H9 (cell line): ENCODE measurements at regions not wholly inside any gene's neighbourhood (a gene's known extent, or its start where the extent isn't known, plus 50 kb on each side); places are given as distances from the start of the nearest gene placed in this dataset.

ENCODE experiments used
- DNase-seq: peaks from one replicate; pipeline ENCODE4 v3.0.0-alpha.2; 2017
- H2AFZ ChIP-seq: one replicate; pipeline ENCODE4 v1.6.1; 2013; ENCODE audit warnings: mild to moderate bottlenecking, low read length, control low read depth, moderate library complexity
- H2AK5ac ChIP-seq: 2 replicates; pipeline ENCODE4 v1.6.1; 2013; ENCODE audit warnings: low read length, control low read depth, mixed read lengths; ENCODE audit not compliant: insufficient read length
- H2BK120ac ChIP-seq: one replicate; pipeline ENCODE4 v1.6.1; 2013; ENCODE audit warnings: low read depth, mild to moderate bottlenecking, low read length, control low read depth, inconsistent platforms; ENCODE audit not compliant: poor library complexity, severe bottlenecking
- H2BK12ac ChIP-seq: 2 replicates; pipeline ENCODE4 v1.6.1; 2013; ENCODE audit warnings: low read length, control low read depth, mixed read lengths, low read depth; ENCODE audit not compliant: insufficient read length
- H2BK15ac ChIP-seq: 2 replicates; pipeline ENCODE4 v1.6.1; 2013; ENCODE audit warnings: low read depth, low read length, control low read depth
- H2BK20ac ChIP-seq: one replicate; pipeline ENCODE4 v1.6.1; 2013; ENCODE audit warnings: low read depth, mild to moderate bottlenecking, low read length, control low read depth, inconsistent platforms; ENCODE audit not compliant: poor library complexity, severe bottlenecking
- H2BK5ac ChIP-seq: 2 replicates; pipeline ENCODE4 v1.6.1; 2013; ENCODE audit warnings: low read length, control low read depth, mixed read lengths; ENCODE audit not compliant: insufficient read length
- H3K14ac ChIP-seq: 2 replicates; pipeline ENCODE4 v1.6.1; 2013; ENCODE audit warnings: low read length, control low read depth; ENCODE audit not compliant: insufficient read depth
- H3K18ac ChIP-seq: 2 replicates; pipeline ENCODE4 v1.6.1; 2013; ENCODE audit warnings: low read depth, mild to moderate bottlenecking, mixed read lengths, low read length, control low read depth; ENCODE audit not compliant: insufficient read length
- H3K23ac ChIP-seq: 2 replicates; pipeline ENCODE4 v1.6.1; 2013; ENCODE audit warnings: low read length, control low read depth, mixed read lengths, low read depth; ENCODE audit not compliant: insufficient read length
- H3K23me2 ChIP-seq: 2 replicates; pipeline ENCODE4 v1.6.1; 2013; ENCODE audit warnings: low read depth, mild to moderate bottlenecking, mixed read lengths, low read length, control low read depth; ENCODE audit not compliant: insufficient read length, poor library complexity, severe bottlenecking
- H3K27ac ChIP-seq: 2 replicates; pipeline ENCODE4 v1.5.1; 2013; ENCODE audit warnings: low read length, control low read depth, mixed read lengths, low read depth; ENCODE audit not compliant: insufficient read length
- H3K27me3 ChIP-seq: 2 replicates; pipeline ENCODE4 v1.6.1; 2013; ENCODE audit warnings: low read length, control low read depth, inconsistent platforms; ENCODE audit not compliant: insufficient read depth
- H3K4ac ChIP-seq: 2 replicates; pipeline ENCODE4 v1.6.1; 2013; ENCODE audit warnings: low read depth, mild to moderate bottlenecking, control low read depth, inconsistent platforms, low read length, moderate library complexity
- H3K4me1 ChIP-seq: 2 replicates; pipeline ENCODE4 v1.6.1; 2013; ENCODE audit warnings: low read length, control low read depth, inconsistent platforms; ENCODE audit not compliant: insufficient read depth
- H3K4me2 ChIP-seq: 2 replicates; pipeline ENCODE4 v1.6.1; 2013; ENCODE audit warnings: low read length, control low read depth, mixed read lengths; ENCODE audit not compliant: insufficient read length, insufficient read depth
- H3K56ac ChIP-seq: 2 replicates; pipeline ENCODE4 v1.6.1; 2013; ENCODE audit warnings: low read depth, mild to moderate bottlenecking, mixed read lengths, low read length, control low read depth; ENCODE audit not compliant: insufficient read length
- H3K79me1 ChIP-seq: 2 replicates; pipeline ENCODE4 v1.6.1; 2013; ENCODE audit warnings: low read depth, mild to moderate bottlenecking, moderate library complexity, low read length, control low read depth, inconsistent platforms; ENCODE audit not compliant: insufficient read depth, poor library complexity, severe bottlenecking
- H3K79me2 ChIP-seq: 2 replicates; pipeline ENCODE4 v1.6.1; 2013; ENCODE audit warnings: low read length, control low read depth, inconsistent platforms; ENCODE audit not compliant: insufficient read depth
- H3K9ac ChIP-seq: 2 replicates; pipeline ENCODE4 v1.6.1; 2013; ENCODE audit warnings: low read length, control low read depth, mixed read lengths; ENCODE audit not compliant: insufficient read length; ENCODE audit errors: extremely low read depth
- H3K9me3 ChIP-seq: one replicate; pipeline ENCODE4 v1.6.1; 2013; ENCODE audit warnings: low read depth, low read length, inconsistent platforms; ENCODE audit not compliant: control insufficient read depth
- H3T11ph ChIP-seq: one replicate; pipeline ENCODE4 v1.6.1; 2013; ENCODE audit warnings: mild to moderate bottlenecking, low read length, control low read depth, inconsistent platforms
- H4K20me1 ChIP-seq: one replicate; pipeline ENCODE4 v1.6.1; 2013; ENCODE audit not compliant: control insufficient read depth, insufficient read length, insufficient read depth
- H4K5ac ChIP-seq: 2 replicates; pipeline ENCODE4 v1.6.1; 2013; ENCODE audit warnings: low read depth, mild to moderate bottlenecking, mixed read lengths, low read length, control low read depth; ENCODE audit not compliant: insufficient read length
- H4K8ac ChIP-seq: replicated peaks from 2 replicates; pipeline ENCODE4 v1.6.1; 2013; ENCODE audit warnings: low read length, control low read depth, mixed read lengths, low read depth; ENCODE audit not compliant: insufficient read length
- H4K91ac ChIP-seq: 2 replicates; pipeline ENCODE4 v1.6.1; 2013; ENCODE audit warnings: low read depth, mild to moderate bottlenecking, moderate library complexity, mixed read lengths, low read length, control low read depth; ENCODE audit not compliant: insufficient read length
- H3K27ac Mint-ChIP-seq, 3 experiments: 2 replicates in 2 of 3; 3 replicates in 1 of 3; pipeline ENCODE4 v1.8.0; 2020 to 2021; ENCODE audit warnings: mixed read lengths in 3 of 3, mild to moderate bottlenecking in 1 of 3, moderate library complexity in 1 of 3
- H3K27me3 Mint-ChIP-seq: 2 replicates; pipeline ENCODE4 v1.8.0; 2021; ENCODE audit warnings: low read depth, mild to moderate bottlenecking, moderate library complexity, mixed read lengths
- H3K36me3 Mint-ChIP-seq, 3 experiments: 2 replicates in 2 of 3; 3 replicates in 1 of 3; pipeline ENCODE4 v1.8.0; 2020 to 2021; ENCODE audit warnings: low read depth in 3 of 3, mixed read lengths in 3 of 3; ENCODE audit not compliant: insufficient read depth in 1 of 3
- H3K4me1 Mint-ChIP-seq, 2 experiments: 2 replicates each; pipeline ENCODE4 v1.8.0; 2020; ENCODE audit warnings: mixed read lengths in 2 of 2
- H3K4me3 Mint-ChIP-seq, 2 experiments: 2 replicates in 1 of 2; 3 replicates in 1 of 2; pipeline ENCODE4 v1.8.0; 2020 to 2021; ENCODE audit warnings: mild to moderate bottlenecking in 2 of 2, mixed read lengths in 2 of 2, moderate library complexity in 1 of 2
- H3K9me3 Mint-ChIP-seq, 2 experiments: 2 replicates in 1 of 2; 3 replicates in 1 of 2; pipeline ENCODE4 v1.8.0; 2020; ENCODE audit warnings: mild to moderate bottlenecking in 2 of 2, mixed read lengths in 2 of 2, moderate library complexity in 1 of 2
- WGBS: extraction: QIAGEN DNeasy Blood & Tissue Kit; methylation state at CpG from one replicate; pipeline ENCODE4 v1.1.7; 2013; ENCODE audit warnings: missing lambda C conversion rate, low lambda C conversion rate, mixed read lengths; ENCODE audit not compliant: insufficient read length; ENCODE audit errors: extremely low coverage; 5-methylcytosine and 5-hydroxymethylcytosine counted together
- TF ChIP-seq, protein P1 (sequence below): fragments of 200-600 bp; sonication (generic); conservative IDR thresholded peaks from 3 replicates; pipeline ENCODE4 v1.8.0; 2021; ENCODE audit warnings: antibody characterized with exemption, mild to moderate bottlenecking

DNA sequence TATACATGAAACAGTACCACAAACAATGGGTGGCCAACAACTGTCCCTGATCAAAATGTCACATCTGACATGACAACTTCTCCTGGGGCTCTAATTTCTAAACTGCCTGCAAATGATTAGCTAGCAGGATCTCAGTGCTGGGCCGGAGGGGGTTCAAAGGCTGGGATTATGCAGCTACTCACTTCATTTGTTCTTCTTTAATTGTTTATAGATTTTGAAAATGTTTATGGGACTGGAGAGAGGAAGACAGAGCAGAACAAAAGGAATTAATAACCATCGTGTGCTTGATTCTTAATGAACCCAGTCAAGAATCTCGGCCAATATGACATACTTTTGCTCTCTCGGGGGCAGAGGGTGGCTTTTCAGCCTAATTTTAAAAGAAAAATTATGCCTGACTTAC is 313.6 kb downstream of the NSG2 start:
- no peak overlapping the region for H4K91ac ChIP-seq
- no peaks in the 10 kb centered on the region for H3K79me1 ChIP-seq
- H3K4me3 Mint-ChIP-seq: no peak overlapping the region
- DNase-seq: no peak
- no peak overlapping the region for H2BK5ac ChIP-seq
- H3K4me1 ChIP-seq: no peaks in the 10 kb centered on the region
- no peak overlapping the region for H2BK12ac ChIP-seq
- no peaks in the 10 kb centered on the region for H3K79me2 ChIP-seq
- no peaks in the 10 kb centered on the region for H3K9me3 ChIP-seq
- H3K4me1 Mint-ChIP-seq: no peaks in the 10 kb centered on the region
- peaks cover 0 to 4% (median 0%) of the 10 kb centered on the region in 3 experiments; a peak in 2 of 7 replicates for H3K36me3 Mint-ChIP-seq
- H3K27me3 Mint-ChIP-seq: peaks cover 2% of the 10 kb centered on the region; the same call in 1 of the 2 replicates
- no peak overlapping the region for H3K4me2 ChIP-seq
- H2AFZ ChIP-seq: no peak overlapping the region
- H4K8ac ChIP-seq: no peak overlapping the region
- no peak overlapping the region for H3K14ac ChIP-seq
- H3K9ac ChIP-seq: no peak overlapping the region
- peaks cover 13% of the 10 kb centered on the region in 2 experiments for H3K9me3 Mint-ChIP-seq
- no peak overlapping the region for H3K18ac ChIP-seq
- H3T11ph ChIP-seq: no peak overlapping the region
- no peaks in the 10 kb centered on the region for H3K27me3 ChIP-seq
- TF ChIP-seq, protein P1, sequence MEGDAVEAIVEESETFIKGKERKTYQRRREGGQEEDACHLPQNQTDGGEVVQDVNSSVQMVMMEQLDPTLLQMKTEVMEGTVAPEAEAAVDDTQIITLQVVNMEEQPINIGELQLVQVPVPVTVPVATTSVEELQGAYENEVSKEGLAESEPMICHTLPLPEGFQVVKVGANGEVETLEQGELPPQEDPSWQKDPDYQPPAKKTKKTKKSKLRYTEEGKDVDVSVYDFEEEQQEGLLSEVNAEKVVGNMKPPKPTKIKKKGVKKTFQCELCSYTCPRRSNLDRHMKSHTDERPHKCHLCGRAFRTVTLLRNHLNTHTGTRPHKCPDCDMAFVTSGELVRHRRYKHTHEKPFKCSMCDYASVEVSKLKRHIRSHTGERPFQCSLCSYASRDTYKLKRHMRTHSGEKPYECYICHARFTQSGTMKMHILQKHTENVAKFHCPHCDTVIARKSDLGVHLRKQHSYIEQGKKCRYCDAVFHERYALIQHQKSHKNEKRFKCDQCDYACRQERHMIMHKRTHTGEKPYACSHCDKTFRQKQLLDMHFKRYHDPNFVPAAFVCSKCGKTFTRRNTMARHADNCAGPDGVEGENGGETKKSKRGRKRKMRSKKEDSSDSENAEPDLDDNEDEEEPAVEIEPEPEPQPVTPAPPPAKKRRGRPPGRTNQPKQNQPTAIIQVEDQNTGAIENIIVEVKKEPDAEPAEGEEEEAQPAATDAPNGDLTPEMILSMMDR: no peak
- H3K23me2 ChIP-seq: no peaks in the 10 kb centered on the region
- WGBS: no CpG with 5 or more reads among the region's 4 CpGs
- H3K4ac ChIP-seq: no peak overlapping the region
- H3K27ac ChIP-seq: no peak overlapping the region
- H3K27ac Mint-ChIP-seq: no peak overlapping the region
- no peak overlapping the region for H3K23ac ChIP-seq
- H2BK20ac ChIP-seq: no peak overlapping the region
- no peak overlapping the region for H2BK120ac ChIP-seq
- no peak overlapping the region for H2BK15ac ChIP-seq
- no peak overlapping the region for H3K56ac ChIP-seq
- no peaks in the 10 kb centered on the region for H4K20me1 ChIP-seq
- no peak overlapping the region for H2AK5ac ChIP-seq
- no peak overlapping the region for H4K5ac ChIP-seq
